Stimulated activated CD8-positive, alpha-beta memory T cell treated with anti-CD3 and anti-CD28 coated beads, Interleukin-12 subunit alpha, Interleukin-12 subunit beta, amount 100 ng/mL, for 24 hours (primary cell): ENCODE measurements at regions not wholly inside any gene's neighbourhood (a gene's known extent, or its start where the extent isn't known, plus 50 kb on each side); places are given as distances from the start of the nearest gene placed in this dataset.
A peak's percentile ranks its signal among the peaks of the same experiment; 100 is the strongest.
"Not testable (repeated sequence)": the region's sequence is repeated elsewhere in the genome, so short reads cannot be mapped to it uniquely, and the experiment has no call there.

Experiments
- DNase-seq: peaks from one replicate; pipeline ENCODE4 v3.0.0-alpha.2; 2020; ENCODE audit errors: extremely low read depth

- DNase-seq = no peak
Measured at GRCh38 chr12:4156317-4156716, 117.2 kb upstream of the CCND2 start.

- no peak for DNase-seq
Measured at GRCh38 chr12:4154672-4155225, 118.8 kb upstream of the CCND2 start.

- DNase-seq = peak; percentile 24
Measured at GRCh38 chr12:4153343-4153892, 120.1 kb upstream of the CCND2 start.

GRCh38 chr12:4152145-4152795 lies 121.3 kb upstream of the CCND2 start:
- DNase-seq = no peak

- DNase-seq = no peak
Measured at GRCh38 chr12:4151362-4152121, 122.0 kb upstream of the CCND2 start.

- DNase-seq = not testable (repeated sequence)
Measured at GRCh38 chr12:4150355-4150754, 123.2 kb upstream of the CCND2 start.

DNA sequence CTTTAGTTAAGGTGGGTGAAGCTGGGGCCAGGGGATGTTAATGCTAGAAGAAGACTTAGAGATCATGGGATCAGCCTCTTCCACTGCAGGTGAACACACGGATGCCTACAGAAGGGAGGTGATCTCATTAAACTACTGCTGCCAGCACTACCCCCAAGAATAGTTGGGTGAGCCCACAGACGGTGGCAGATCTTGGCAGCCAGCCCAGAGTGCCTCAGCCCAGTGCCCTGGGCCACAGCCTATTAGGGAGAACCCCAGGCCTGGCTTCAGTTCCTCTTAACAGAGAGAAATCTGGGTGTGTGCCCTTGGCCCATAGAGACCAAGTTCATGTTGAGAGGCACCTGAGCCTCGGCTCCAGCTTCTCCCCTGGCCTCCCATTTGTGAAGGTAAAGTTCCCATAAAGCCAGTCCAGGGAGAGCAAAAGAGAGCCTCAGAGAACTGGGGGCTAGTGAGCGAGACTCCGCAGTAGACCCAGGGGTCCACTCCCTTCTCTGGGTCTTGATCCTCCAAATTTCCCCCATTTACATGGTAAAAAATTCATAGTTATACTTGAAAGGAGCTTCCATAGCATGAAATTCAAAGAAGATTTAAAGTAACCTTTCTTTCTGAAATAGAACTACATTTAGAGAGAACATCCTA lies 125.0 kb upstream of the CCND2 start:
- no peak for DNase-seq

- DNase-seq = no peak
Measured at GRCh38 chr12:4147031-4147481, 126.5 kb upstream of the CCND2 start.

DNA sequence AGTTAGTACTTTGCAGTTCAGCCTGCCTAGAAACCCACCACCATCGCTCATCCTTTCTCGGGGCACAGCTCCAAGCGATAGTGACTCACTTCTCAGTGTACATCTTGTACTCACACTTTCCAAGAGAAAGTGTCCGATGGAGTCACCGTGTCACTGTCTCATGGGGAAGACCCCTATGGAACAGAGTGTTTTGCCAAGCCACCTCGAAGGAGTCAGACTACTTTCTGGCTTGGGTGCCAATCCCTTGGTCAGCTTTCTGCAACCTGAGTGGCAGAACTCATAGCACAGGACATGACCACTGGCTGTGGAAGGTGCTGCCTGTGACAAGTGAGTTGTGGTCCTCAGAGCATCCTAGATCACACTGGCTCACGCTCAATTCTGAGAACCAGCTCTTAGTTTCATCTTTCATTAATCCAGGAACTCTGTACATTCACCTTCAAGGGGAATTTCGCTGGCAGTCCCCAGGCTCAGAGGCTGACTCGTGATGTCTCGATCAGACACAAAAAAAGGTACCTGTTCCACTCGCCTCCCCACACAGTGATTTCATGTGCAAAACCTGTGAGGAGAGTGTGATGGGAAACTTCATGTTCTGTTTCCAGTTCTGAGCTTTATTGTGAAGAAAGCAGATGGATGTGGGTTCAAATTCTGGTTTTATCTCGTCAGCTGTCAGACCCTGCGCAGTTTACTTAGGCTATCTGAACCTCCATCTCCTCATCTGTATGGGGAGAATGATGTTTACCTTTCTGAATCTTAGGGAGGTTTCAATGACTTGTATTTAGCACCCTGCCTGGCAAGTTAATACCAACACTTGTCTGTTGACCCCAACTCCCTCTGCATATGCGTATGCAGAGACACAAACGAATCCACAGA lies 127.3 kb upstream of the CCND2 start:
- DNase-seq = peak; percentile 49

DNA sequence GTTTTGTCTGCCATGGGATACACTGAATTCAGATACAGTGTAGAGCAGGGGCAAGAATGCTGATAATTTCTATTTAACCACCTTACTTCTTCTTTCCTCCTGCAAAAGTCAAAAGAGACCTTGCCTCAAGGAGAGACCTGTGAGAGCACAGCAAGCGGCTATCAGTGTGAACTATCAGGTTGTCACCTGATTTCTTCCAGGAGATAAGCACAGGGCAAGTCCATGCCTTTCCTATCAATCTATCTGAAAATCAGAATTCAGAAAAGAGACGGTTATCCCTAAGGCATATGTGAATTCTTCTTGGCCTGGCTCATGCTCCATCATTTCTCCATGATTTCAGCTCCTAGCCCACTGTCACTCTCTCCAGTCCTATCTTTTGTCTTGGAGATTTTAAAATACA lies 128.9 kb upstream of the CCND2 start:
- no peak for DNase-seq

GRCh38 chr12:4143896-4144295 lies 129.7 kb upstream of the CCND2 start:
- DNase-seq = no peak

DNA sequence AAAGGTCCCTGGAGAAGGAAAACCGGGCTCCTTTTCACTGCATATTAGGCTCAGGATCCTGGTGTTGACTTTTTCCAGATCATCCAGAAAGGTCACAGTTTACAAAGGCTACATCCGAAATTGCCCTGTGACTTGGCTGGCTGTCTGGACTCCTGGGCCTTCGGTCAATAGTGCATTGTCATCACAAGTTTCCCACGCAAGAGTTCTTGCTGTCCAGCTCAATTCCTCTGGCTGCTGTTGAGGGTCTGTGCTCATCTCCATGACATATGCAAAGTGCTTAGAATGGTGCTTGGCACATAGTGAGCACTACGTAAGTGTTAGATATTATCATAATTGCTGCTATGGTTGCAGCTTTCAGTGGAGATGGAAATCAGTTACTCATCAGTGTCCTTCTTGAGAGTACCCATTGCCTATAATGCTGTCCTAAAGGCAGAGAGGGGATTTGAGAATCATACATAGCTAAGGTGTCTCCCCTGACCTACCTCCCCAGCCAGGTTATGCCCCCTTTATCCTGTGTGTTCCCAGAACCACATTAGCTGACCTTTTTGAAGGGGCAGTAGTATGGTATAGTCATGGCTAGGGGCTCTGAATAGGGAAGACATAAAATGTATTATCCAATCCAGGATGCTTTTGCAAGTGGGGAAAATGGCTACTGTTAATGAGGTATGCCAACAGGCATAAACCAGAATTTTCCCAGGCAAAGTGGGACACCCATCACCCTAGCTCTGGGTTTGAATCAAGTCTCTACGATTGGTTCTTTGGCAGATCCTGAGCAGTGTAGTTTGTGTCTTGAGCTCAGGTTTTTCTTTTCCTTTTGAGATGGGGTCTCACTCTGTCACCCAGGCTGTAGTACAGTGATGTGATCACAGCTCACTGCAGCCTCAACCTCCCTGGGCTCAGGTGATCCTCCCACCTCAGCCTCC lies 132.0 kb upstream of the CCND2 start:
- no peak for DNase-seq

GRCh38 chr12:4140581-4141301 lies 132.8 kb upstream of the CCND2 start:
- DNase-seq = no peak

DNA sequence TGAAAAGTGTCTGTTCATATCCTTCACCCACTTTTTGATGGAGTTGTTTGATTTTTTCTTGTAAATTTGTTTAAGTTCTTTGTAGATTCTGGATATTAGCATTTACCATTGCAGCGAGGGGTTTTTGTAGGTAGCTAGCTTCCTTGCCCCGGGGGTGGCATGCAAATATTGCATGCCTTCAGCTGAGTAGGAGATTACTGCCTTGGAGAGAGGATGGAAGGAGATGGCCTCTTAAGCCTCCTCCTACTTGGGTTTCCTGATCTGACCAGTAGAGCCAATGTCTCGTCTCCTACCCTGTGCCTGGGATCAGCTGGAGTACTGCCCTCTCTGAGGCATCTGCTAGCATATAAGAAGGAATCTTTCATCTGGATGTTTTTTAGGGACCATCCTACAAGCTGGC lies 134.4 kb upstream of the CCND2 start:
- DNase-seq = no peak

GRCh38 chr12:4138532-4138931 lies 135.0 kb upstream of the CCND2 start:
- not testable (repeated sequence) for DNase-seq

DNA sequence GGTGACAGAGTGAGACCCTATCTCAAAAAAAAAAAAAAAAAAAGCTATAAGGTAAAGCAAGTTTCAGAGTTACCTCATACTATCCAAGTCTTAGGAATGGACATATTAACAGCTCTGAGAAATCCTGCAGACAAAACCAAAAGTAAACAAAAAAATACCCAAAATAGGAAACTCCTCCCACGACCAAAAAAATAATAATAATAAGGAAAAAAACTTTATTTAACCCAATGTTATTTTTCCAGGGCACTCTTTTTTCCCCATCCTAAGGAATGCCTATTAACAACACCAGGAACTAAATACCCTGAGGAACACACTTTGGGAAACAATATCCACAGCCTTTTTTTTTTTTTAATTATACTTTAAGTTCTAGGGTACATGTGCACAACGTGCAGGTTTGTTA lies 135.5 kb upstream of the CCND2 start:
- DNase-seq = no peak

DNA sequence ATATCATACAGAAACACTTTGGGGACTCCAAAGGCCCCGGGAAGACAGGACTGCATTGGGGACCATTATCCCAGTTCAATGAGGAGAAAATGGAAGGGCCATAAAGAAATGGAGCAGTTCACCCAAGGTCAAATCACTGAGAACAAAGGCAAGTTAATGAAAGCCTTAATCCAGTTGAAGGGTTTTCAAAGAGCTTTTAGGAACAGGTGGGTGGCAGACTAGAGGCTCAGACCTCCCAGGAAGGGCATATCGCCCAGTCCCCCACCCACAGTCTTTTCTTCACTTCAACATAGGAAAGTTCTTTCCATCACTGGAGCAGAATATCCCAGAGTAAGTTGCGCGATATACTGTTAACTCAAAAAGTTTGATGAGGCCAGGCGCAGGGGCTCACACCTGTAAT lies 136.1 kb upstream of the CCND2 start:
- no peak for DNase-seq

- no peak for DNase-seq
Measured at GRCh38 chr12:4137015-4137414, 136.5 kb upstream of the CCND2 start.

GRCh38 chr12:4135919-4136605 lies 137.5 kb upstream of the CCND2 start:
- peak; percentile 36 for DNase-seq
